Cardiac muscle cell (in vitro differentiated cells and primary cell): ENCODE measurements at regions not wholly inside any gene's neighbourhood (a gene's known extent, or its start where the extent isn't known, plus 50 kb on each side); places are given as distances from the start of the nearest gene placed in this dataset.

Source experiments
- DNase-seq, 2 donors: peaks; one replicate each; pipeline versions ENCODE4 v3.0.0 to v3.0.0-alpha.2; 2010 to 2017; ENCODE audit warnings: low read depth in 1 of 2, low spot score in 1 of 2
- H3K27ac ChIP-seq: fragments of 200-600 bp; sonication (generic); 2 replicates; pipeline ENCODE4 v1.5.1; 2016
- H3K27me3 ChIP-seq: fragments of 200-600 bp; sonication (generic); 2 replicates; pipeline ENCODE4 v1.6.0; 2016; ENCODE audit warnings: control low read depth
- H3K36me3 ChIP-seq: fragments of 200-600 bp; sonication (generic); 2 replicates; pipeline ENCODE4 v1.5.1; 2016; ENCODE audit warnings: control low read depth
- H3K4me1 ChIP-seq: fragments of 200-600 bp; sonication (generic); 2 replicates; pipeline ENCODE4 v1.8.1; 2017; ENCODE audit warnings: low read depth, mild to moderate bottlenecking, mixed run types
- H3K4me3 ChIP-seq: fragments of 200-600 bp; sonication (generic); 2 replicates; pipeline ENCODE4 v1.5.1; 2016; ENCODE audit warnings: mild to moderate bottlenecking
- H3K9me3 ChIP-seq: fragments of 200-600 bp; sonication (generic); 2 replicates; pipeline ENCODE4 v1.5.1; 2017; ENCODE audit warnings: low read depth, mild to moderate bottlenecking, control low read depth
- CTCF ChIP-seq: IDR thresholded peaks from 2 replicates; pipeline ENCODE4 v1.5.1; 2012; ENCODE audit warnings: low read depth, mild to moderate bottlenecking, low read length

GRCh38 chr7:138286846-138287245 lies 173.2 kb upstream of the TRIM24 start:
- H3K36me3 ChIP-seq = no peaks in the 10 kb centered on the region
- H3K27ac ChIP-seq = no peak overlapping the region
- no peaks in the 10 kb centered on the region for H3K27me3 ChIP-seq
- no peaks in the 10 kb centered on the region for H3K9me3 ChIP-seq
- no peaks in the 10 kb centered on the region for H3K4me1 ChIP-seq
- TF ChIP-seq CTCF = no peak
- H3K4me3 ChIP-seq = no peak overlapping the region
- DNase-seq = no peak

- Histone ChIP-seq H3K36me3 (no peaks in the 10 kb centered on the region), H3K27ac (no peak overlapping the region), H3K9me3 (no peaks in the 10 kb centered on the region), H3K27me3 (no peaks in the 10 kb centered on the region), H3K4me3 (no peak overlapping the region), H3K4me1 (no peaks in the 10 kb centered on the region)
- no peak for DNase-seq
- TF ChIP-seq CTCF = no peak
Measured at GRCh38 chr7:138287549-138287948, 172.5 kb upstream of the TRIM24 start.

- no peak overlapping the region for H3K27ac ChIP-seq
- H3K4me3 ChIP-seq = no peak overlapping the region
- no peak for DNase-seq
- H3K27me3 ChIP-seq = no peaks in the 10 kb centered on the region
- TF ChIP-seq CTCF = no peak
- H3K4me1 ChIP-seq = no peaks in the 10 kb centered on the region
- no peaks in the 10 kb centered on the region for H3K36me3 ChIP-seq
- no peaks in the 10 kb centered on the region for H3K9me3 ChIP-seq
Measured at GRCh38 chr7:138289082-138289481, 171.0 kb upstream of the TRIM24 start.

- TF ChIP-seq CTCF = no peak
Measured at GRCh38 chr7:138289864-138290263, 170.2 kb upstream of the TRIM24 start.

GRCh38 chr7:138292951-138293350 lies 167.1 kb upstream of the TRIM24 start:
- no peak for TF ChIP-seq CTCF
- no peaks in the 10 kb centered on the region for H3K36me3 ChIP-seq
- no peaks in the 10 kb centered on the region for H3K27me3 ChIP-seq
- no peak overlapping the region for H3K4me3 ChIP-seq
- H3K4me1 ChIP-seq = no peaks in the 10 kb centered on the region
- H3K27ac ChIP-seq = no peak overlapping the region
- H3K9me3 ChIP-seq = no peaks in the 10 kb centered on the region
- DNase-seq = no peak

More at GRCh38 chr7:138289864-138290263, 170.2 kb upstream of the TRIM24 start:
- H3K36me3 ChIP-seq = no peaks in the 10 kb centered on the region
- no peaks in the 10 kb centered on the region for H3K9me3 ChIP-seq
- H3K4me1 ChIP-seq = no peaks in the 10 kb centered on the region
- no peak for DNase-seq
- H3K27ac ChIP-seq = no peak overlapping the region
- H3K27me3 ChIP-seq = no peaks in the 10 kb centered on the region
- H3K4me3 ChIP-seq = no peak overlapping the region
